Transverse colon (tissue), 3 donors: ENCODE measurements at regions not wholly inside any gene's neighbourhood (a gene's known extent, or its start where the extent isn't known, plus 50 kb on each side); places are given as distances from the start of the nearest gene placed in this dataset.

Source experiments
- CTCF ChIP-seq, 5 experiments: fragments of 200-600 bp in 3 of 5; fragments of 450-650 bp in 2 of 5; sonication (generic) in 3 of 5; IDR thresholded peaks; 1 replicate in 2 of 5; 2 replicates in 3 of 5; pipeline ENCODE4 v1.5.1; 2016 to 2017; ENCODE audit warnings: antibody characterized with exemption in 5 of 5, inconsistent platforms in 3 of 5, mild to moderate bottlenecking in 2 of 5, moderate library complexity in 1 of 5
- POLR2A ChIP-seq: fragments of 450-650 bp; IDR thresholded peaks from one replicate; pipeline ENCODE4 v1.6.1; 2016; ENCODE audit warnings: antibody characterized with exemption, mild to moderate bottlenecking, moderate library complexity

- TF ChIP-seq CTCF (IDR thresholded peaks at IDR 0.05) (no peak), POLR2A (no peak)
Measured at GRCh38 chr14:53375599-53375998, 222.5 kb upstream of the DDHD1 start.
